Right ventricle myocardium superior (tissue), 1 donor: ENCODE measurements at regions not wholly inside any gene's neighbourhood (a gene's known extent, or its start where the extent isn't known, plus 50 kb on each side); places are given as distances from the start of the nearest gene placed in this dataset.

ENCODE experiments used
- ATAC-seq: fragments of 200-7000 bp; cut with Tn5 transposase; one replicate; pipeline ENCODE4 v1.9.1; 2020; ENCODE audit warnings: mild to moderate bottlenecking; ENCODE audit not compliant: poor library complexity
- DNase-seq: peaks from one replicate; pipeline ENCODE4 v3.0.0-alpha.2; 2020
- intact Hi-C: fragments of 100-400 bp; cut with DNase I; formaldehyde crosslinking; loops from one replicate; pipeline ENCODE4 v1.11.2; 2022
- donor health status: DM: no; HTN: yes; CAD: no; lungs with severe emphysema.

GRCh38 chr18:66838340-66838987 lies 234.6 kb upstream of the CDH19 start:
- no peak for DNase-seq
- intact Hi-C loops, result no loop called here
- no peak for ATAC-seq

- no peak for DNase-seq
- intact Hi-C loops, result no loop called here
- no peak for ATAC-seq
Observed at GRCh38 chr18:66833646-66834045, 229.8 kb upstream of the CDH19 start.

- intact Hi-C loops, result no loop called here
- DNase-seq (no peak), ATAC-seq (no peak)
Observed at GRCh38 chr18:66826211-66826610, 222.3 kb upstream of the CDH19 start.

- intact Hi-C loops, result no loop called here
- ATAC-seq (no peak), DNase-seq (no peak)
Observed at GRCh38 chr18:66825347-66825746, 221.5 kb upstream of the CDH19 start.

GRCh38 chr18:66819235-66819634 lies 215.3 kb upstream of the CDH19 start:
- ATAC-seq (no peak), DNase-seq (no peak)
- intact Hi-C loops, result no loop called here

- ATAC-seq (no peak), DNase-seq (no peak)
- intact Hi-C loops, result no loop called here
Observed at GRCh38 chr18:66813138-66813537, 209.2 kb upstream of the CDH19 start.

- ATAC-seq (no peak), DNase-seq (no peak)
- intact Hi-C loops, result no loop called here
Observed at GRCh38 chr18:66795051-66795450, 191.2 kb upstream of the CDH19 start.

- no peak for ATAC-seq
- intact Hi-C loops, result no loop called here
- DNase-seq, result no peak
Observed at GRCh38 chr18:66792466-66792865, 188.6 kb upstream of the CDH19 start.

GRCh38 chr18:66780609-66781008 lies 176.7 kb upstream of the CDH19 start:
- no peak for ATAC-seq
- intact Hi-C loops, result no loop called here
- no peak for DNase-seq

- intact Hi-C loops, result no loop called here
- DNase-seq (no peak), ATAC-seq (no peak)
Observed at GRCh38 chr18:66778048-66778447, 174.2 kb upstream of the CDH19 start.

GRCh38 chr18:66769375-66769774 lies 165.5 kb upstream of the CDH19 start:
- ATAC-seq (no peak), DNase-seq (no peak)
- intact Hi-C loops, result no loop called here

GRCh38 chr18:66764230-66764629 lies 160.3 kb upstream of the CDH19 start:
- DNase-seq (peak; percentile 57), ATAC-seq (peak; percentile 97)
- intact Hi-C loops, result no loop called here

GRCh38 chr18:66761166-66761565 lies 157.3 kb upstream of the CDH19 start:
- intact Hi-C loops, result no loop called here
- DNase-seq (no peak), ATAC-seq (no peak)

- intact Hi-C loops, result no loop called here
- DNase-seq, result no peak
Observed at GRCh38 chr18:66760559-66760958, 156.7 kb upstream of the CDH19 start.

GRCh38 chr18:66759050-66759828 lies 155.3 kb upstream of the CDH19 start:
- ATAC-seq (no peak), DNase-seq (no peak)
- intact Hi-C loops, result no loop called here

More at GRCh38 chr18:66760559-66760958, 156.7 kb upstream of the CDH19 start:
- no peak for ATAC-seq

GRCh38 chr18:66757946-66758345 lies 154.1 kb upstream of the CDH19 start:
- ATAC-seq, result no peak
- no peak for DNase-seq
- intact Hi-C loops, result no loop called here

GRCh38 chr18:66754335-66754734 lies 150.4 kb upstream of the CDH19 start:
- ATAC-seq, result no peak
- no peak for DNase-seq
- intact Hi-C loops, result no loop called here

GRCh38 chr18:66752733-66753132 lies 148.8 kb upstream of the CDH19 start:
- intact Hi-C loops, result no loop called here
- ATAC-seq (no peak), DNase-seq (no peak)

- intact Hi-C loops, result loop anchor here (5.0 kb wide), 1 partner anchor 192 kb away; no protein-coding TSS in a partner anchor
- no peak for ATAC-seq
- no peak for DNase-seq
Observed at GRCh38 chr18:66749481-66750035, 145.7 kb upstream of the CDH19 start.

- intact Hi-C loops, result loop anchor here (5.0 kb wide), 1 partner anchor 192 kb away; no protein-coding TSS in a partner anchor
- DNase-seq (no peak), ATAC-seq (peak; percentile 82)
Observed at GRCh38 chr18:66749030-66749429, 145.1 kb upstream of the CDH19 start.
